ENCODE measurements at regions not wholly inside any gene's neighbourhood (a gene's known extent, or its start where the extent isn't known, plus 50 kb on each side); places are given as distances from the start of the nearest gene placed in this dataset.

GRCh38 chr2:82508702-82509101 lies 1950.4 kb downstream of the SUCLG1 start:
- Mint-ChIP-seq H3K27ac (no peak overlapping the region), H3K27me3 (no peaks in the 10 kb centered on the region), H3K9me3 (peaks cover 8% of the 10 kb centered on the region), H3K4me3 (no peak overlapping the region), H3K4me1 (ENCODE audit: low read depth) (no peaks in the 10 kb centered on the region), H3K36me3 (ENCODE audit: low read depth) (no peaks in the 10 kb centered on the region)
- DNase-seq (no peak), ATAC-seq (no peak)
- TF ChIP-seq, protein P1, sequence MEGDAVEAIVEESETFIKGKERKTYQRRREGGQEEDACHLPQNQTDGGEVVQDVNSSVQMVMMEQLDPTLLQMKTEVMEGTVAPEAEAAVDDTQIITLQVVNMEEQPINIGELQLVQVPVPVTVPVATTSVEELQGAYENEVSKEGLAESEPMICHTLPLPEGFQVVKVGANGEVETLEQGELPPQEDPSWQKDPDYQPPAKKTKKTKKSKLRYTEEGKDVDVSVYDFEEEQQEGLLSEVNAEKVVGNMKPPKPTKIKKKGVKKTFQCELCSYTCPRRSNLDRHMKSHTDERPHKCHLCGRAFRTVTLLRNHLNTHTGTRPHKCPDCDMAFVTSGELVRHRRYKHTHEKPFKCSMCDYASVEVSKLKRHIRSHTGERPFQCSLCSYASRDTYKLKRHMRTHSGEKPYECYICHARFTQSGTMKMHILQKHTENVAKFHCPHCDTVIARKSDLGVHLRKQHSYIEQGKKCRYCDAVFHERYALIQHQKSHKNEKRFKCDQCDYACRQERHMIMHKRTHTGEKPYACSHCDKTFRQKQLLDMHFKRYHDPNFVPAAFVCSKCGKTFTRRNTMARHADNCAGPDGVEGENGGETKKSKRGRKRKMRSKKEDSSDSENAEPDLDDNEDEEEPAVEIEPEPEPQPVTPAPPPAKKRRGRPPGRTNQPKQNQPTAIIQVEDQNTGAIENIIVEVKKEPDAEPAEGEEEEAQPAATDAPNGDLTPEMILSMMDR (IDR thresholded peaks at IDR 0.05), result no peak
- CTCF ChIA-PET, result no interaction called here
- intact Hi-C loops (cut with micrococcal nuclease), result no loop called here
- POLR2A ChIA-PET, result no interaction called here

DNA sequence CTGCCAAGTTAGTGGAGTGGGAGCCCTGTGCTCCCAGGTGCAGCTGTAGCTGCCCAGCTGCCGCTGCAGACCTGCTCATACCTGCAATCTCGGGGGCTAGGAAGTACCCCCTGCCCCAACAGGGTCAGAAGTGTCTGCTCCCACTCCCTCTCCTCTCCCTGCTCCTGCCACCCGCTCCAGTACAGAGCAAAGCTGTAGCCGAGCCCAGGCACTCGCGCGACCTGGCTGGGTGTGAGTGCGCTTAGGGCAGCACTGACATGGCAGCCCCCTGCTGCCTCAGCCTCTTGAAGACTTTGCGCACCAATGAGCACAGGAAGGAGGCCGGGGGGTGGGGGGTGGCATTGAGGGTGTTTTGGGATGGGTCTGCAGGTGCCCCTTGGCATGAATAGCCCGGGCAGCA lies 1951.4 kb downstream of the SUCLG1 start:
- no peak overlapping the region for H3K4me3 Mint-ChIP-seq
- DNase-seq (no peak), ATAC-seq (no peak)
- ChIA-PET POLR2A (no interaction called here), CTCF (no interaction called here)
- no peaks in the 10 kb centered on the region for H3K36me3 Mint-ChIP-seq (ENCODE audit: low read depth)
- no peaks in the 10 kb centered on the region for H3K4me1 Mint-ChIP-seq (ENCODE audit: low read depth)
- intact Hi-C loops (cut with micrococcal nuclease), result no loop called here
- peaks cover 12% of the 10 kb centered on the region for H3K9me3 Mint-ChIP-seq
- TF ChIP-seq, protein P1 (IDR thresholded peaks at IDR 0.05), result no peak
- no peak overlapping the region for H3K27ac Mint-ChIP-seq
- H3K27me3 Mint-ChIP-seq, result no peaks in the 10 kb centered on the region

- TF ChIP-seq, protein P1 (IDR thresholded peaks at IDR 0.05), result no peak
- no peaks in the 10 kb centered on the region for H3K4me1 Mint-ChIP-seq (ENCODE audit: low read depth)
- ChIA-PET POLR2A (no interaction called here), CTCF (no interaction called here)
- DNase-seq (no peak), ATAC-seq (no peak)
- no peak overlapping the region for H3K27ac Mint-ChIP-seq
- no peaks in the 10 kb centered on the region for H3K27me3 Mint-ChIP-seq
- no peaks in the 10 kb centered on the region for H3K36me3 Mint-ChIP-seq (ENCODE audit: low read depth)
- intact Hi-C loops (cut with micrococcal nuclease), result no loop called here
- H3K4me3 Mint-ChIP-seq, result no peak overlapping the region
- H3K9me3 Mint-ChIP-seq, result peaks cover 32% of the 10 kb centered on the region
Observed at GRCh38 chr2:82501217-82501616, 1957.9 kb downstream of the SUCLG1 start.

GRCh38 chr2:82498777-82499443 lies 1960.2 kb downstream of the SUCLG1 start:
- DNase-seq (no peak), ATAC-seq (no peak)
- Mint-ChIP-seq H3K4me3 (no peak overlapping the region), H3K27ac (no peak overlapping the region), H3K9me3 (peaks cover 32% of the 10 kb centered on the region), H3K36me3 (ENCODE audit: low read depth) (no peaks in the 10 kb centered on the region), H3K27me3 (no peaks in the 10 kb centered on the region), H3K4me1 (ENCODE audit: low read depth) (no peaks in the 10 kb centered on the region)
- intact Hi-C loops (cut with micrococcal nuclease), result no loop called here
- CTCF ChIA-PET, result no interaction called here
- TF ChIP-seq, protein P1 (IDR thresholded peaks at IDR 0.05), result no peak
- POLR2A ChIA-PET, result no interaction called here

GRCh38 chr2:82494739-82495138 lies 1964.3 kb downstream of the SUCLG1 start:
- Mint-ChIP-seq H3K27me3 (no peaks in the 10 kb centered on the region), H3K4me1 (ENCODE audit: low read depth) (no peaks in the 10 kb centered on the region)

More at GRCh38 chr2:82494739-82495138, 1964.3 kb downstream of the SUCLG1 start:
- CTCF ChIA-PET, result no interaction called here
- intact Hi-C loops (cut with micrococcal nuclease), result no loop called here
- DNase-seq, result no peak
- H3K36me3 Mint-ChIP-seq (ENCODE audit: low read depth), result no peaks in the 10 kb centered on the region
- TF ChIP-seq, protein P1 (IDR thresholded peaks at IDR 0.05), result no peak
- POLR2A ChIA-PET, result no interaction called here
- no peak for ATAC-seq
- peaks cover 20% of the 10 kb centered on the region for H3K9me3 Mint-ChIP-seq
- no peak overlapping the region for H3K4me3 Mint-ChIP-seq
- H3K27ac Mint-ChIP-seq, result no peak overlapping the region

Data from activated CD8-positive, alpha-beta T cell treated with anti-CD3 and anti-CD28 coated beads for 36 hours (primary cell).